GM10248 (cell line): ENCODE measurements at regions not wholly inside any gene's neighbourhood (a gene's known extent, or its start where the extent isn't known, plus 50 kb on each side); places are given as distances from the start of the nearest gene placed in this dataset.

Source experiments
- CTCF ChIA-PET: fragments of 300-600 bp; sonication (Branson Sonifier 250); formaldehyde crosslinking; extraction: SDS; loops from one replicate; lab custom pipeline; 2021; ENCODE audit warnings: antibody characterized with exemption; lab: Yijun Ruan, JAX
- POLR2A ChIA-PET: fragments of 350-650 bp; sonication (Branson Sonifier 250); formaldehyde crosslinking; extraction: SDS; loops from one replicate; lab custom pipeline; 2020; ENCODE audit warnings: antibody characterized with exemption; lab: Yijun Ruan, JAX
- DNase-seq: peaks from one replicate; pipeline ENCODE4 v3.0.0; 2012; ENCODE audit errors: extremely low spot score
- TF ChIP-seq, protein P1 (sequence below): IDR thresholded peaks from 2 replicates; pipeline ENCODE4 v1.5.1; 2012; ENCODE audit warnings: mild to moderate bottlenecking, low read depth; ENCODE audit errors: extremely low read depth, missing control alignments, control extremely low read depth

DNA sequence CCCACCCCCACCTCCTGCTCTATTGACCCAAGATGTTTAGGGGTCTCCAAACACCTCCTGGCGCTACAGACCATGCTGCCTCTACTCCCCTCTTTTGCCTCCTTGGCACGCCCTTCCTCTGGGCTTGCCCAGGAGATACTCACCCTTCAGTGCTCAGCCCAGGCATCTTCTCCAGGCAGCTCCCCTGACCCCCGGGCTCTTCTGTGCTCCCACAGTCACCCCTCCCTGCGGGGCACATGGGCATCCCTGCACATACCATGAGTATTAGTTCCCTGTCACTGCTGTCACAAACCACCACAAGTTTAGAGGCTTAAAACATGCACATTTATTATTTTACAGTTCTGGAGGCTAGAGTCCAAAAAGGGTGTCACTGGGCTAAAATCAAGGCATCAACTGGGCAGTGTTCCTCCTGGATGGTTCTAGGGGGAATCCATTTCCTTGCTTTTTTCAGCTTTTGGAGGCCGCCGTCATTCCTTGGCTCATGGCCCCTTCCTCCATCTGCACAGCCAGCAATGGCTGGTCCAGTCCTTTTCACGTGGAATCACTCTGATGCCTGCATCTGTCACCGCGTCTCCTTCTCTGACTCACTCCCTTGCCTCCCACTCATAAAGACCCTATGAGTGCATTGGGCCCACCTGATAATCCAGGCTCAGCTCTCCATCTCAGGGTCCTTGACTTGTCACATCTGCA lies 230.4 kb upstream of the COPS8 start:
- TF ChIP-seq, protein P1, sequence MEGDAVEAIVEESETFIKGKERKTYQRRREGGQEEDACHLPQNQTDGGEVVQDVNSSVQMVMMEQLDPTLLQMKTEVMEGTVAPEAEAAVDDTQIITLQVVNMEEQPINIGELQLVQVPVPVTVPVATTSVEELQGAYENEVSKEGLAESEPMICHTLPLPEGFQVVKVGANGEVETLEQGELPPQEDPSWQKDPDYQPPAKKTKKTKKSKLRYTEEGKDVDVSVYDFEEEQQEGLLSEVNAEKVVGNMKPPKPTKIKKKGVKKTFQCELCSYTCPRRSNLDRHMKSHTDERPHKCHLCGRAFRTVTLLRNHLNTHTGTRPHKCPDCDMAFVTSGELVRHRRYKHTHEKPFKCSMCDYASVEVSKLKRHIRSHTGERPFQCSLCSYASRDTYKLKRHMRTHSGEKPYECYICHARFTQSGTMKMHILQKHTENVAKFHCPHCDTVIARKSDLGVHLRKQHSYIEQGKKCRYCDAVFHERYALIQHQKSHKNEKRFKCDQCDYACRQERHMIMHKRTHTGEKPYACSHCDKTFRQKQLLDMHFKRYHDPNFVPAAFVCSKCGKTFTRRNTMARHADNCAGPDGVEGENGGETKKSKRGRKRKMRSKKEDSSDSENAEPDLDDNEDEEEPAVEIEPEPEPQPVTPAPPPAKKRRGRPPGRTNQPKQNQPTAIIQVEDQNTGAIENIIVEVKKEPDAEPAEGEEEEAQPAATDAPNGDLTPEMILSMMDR, result no peak
- DNase-seq, result no peak
- ChIA-PET CTCF (no interaction called here), POLR2A (no interaction called here)

DNA sequence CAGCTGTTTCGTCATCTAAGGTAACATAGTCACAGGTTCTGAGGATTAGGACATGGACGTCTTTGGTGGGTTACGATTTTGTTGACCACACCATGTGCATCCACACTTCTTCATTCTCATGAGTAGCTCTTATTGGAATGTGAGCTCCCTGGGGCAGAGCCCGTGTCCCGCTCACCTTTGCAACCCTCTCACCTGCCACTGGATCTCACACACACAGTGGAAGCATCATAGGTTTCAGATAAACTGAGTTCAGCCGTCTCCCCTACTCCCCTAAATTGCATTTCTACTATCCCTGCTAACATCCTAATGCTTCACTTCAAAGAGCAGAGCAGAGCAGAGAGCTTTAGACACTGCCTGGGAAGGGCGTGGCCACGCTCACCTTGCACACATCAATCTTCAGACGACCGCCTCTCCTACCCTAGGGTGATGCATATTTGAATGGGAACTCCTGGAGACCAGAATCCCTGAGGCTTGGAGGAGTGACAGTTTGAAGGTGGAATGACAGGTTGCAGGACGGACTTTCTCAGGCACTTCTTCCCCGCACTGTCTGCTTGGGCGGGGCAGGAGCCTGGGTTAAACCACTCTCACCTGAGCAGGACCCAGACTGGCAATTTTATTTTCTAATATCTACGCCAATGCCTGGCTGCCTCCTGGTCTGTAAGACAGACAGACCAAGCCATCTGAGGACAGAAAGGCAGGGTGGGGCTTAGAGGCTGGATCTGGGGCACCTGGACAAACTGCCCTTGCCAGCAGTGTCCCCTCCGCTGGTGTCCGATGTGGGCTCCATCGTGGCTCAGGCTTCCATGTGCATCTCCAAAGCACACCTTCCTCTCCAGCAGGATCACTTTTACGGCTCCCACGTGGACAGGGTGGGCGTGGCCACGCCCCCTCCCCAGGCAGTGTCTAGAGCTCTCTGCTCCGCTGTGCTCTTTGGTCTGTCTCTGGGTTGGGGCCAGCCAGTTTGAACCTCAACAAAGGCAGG lies 229.5 kb upstream of the COPS8 start:
- no peak for DNase-seq
- CTCF ChIA-PET, result no interaction called here
- TF ChIP-seq, protein P1, result no peak
- POLR2A ChIA-PET, result no interaction called here

DNA sequence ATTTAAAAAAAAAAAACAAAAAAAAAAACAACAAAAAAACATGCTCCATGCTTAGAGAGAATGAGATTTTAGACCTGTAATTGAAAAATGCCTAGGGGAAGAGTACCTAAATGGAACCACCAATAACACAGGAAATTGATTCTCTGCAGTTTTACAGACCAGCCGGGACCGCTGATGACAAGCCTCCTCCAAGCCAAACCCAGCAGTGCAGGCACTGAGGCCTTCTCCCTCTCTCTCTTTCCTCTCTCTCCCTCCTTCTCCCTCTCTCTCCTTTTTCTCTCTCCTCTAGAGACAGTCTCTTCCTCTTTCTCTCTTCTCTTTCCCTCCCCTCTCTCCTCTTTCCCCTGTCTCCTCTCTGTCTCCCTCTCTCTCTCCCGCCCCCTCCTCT lies 228.8 kb upstream of the COPS8 start:
- TF ChIP-seq, protein P1, result no peak
- POLR2A ChIA-PET, result no interaction called here
- CTCF ChIA-PET, result no interaction called here
- no peak for DNase-seq

DNA sequence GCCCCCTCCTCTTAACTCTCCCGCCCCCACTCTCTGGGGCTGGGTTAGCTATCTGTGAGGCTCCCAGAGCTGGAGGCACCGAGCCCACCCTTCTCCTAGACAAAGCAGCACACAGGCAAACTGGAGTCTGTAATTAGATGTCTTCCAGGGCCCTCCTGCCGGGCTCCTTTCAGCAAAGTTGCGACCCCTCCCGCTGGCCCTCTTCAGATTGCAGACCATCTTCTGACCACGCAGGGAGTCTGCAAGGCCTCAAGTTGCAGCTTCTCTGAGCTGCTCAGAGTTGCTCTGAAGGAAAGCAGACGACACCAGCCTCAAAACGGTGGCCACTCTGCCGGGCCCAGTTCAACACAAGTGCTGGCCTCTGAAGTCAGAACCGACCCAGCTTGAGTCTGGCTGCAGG lies 228.4 kb upstream of the COPS8 start:
- DNase-seq, result no peak
- ChIA-PET POLR2A (no interaction called here), CTCF (no interaction called here)
- TF ChIP-seq, protein P1, result no peak

DNA sequence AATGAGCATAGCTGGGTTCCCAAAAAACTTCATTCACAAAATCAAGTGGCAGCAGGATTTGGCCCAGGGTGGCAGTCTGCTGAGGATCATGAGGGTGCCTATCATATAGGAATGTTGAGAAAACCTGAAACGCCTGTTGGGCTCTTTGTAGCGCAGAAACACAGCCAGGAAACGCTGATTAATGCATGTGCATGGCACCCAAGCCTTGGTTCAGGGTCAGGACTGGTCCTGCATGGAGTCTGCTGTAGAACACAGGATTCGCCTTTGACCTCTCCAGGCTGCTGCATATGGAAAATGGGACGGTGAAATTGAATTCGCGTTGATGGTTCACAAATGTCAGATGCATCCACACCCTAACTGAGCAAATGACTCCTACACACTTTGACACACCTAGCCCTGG lies 227.9 kb upstream of the COPS8 start:
- TF ChIP-seq, protein P1, result no peak
- POLR2A ChIA-PET, result no interaction called here
- DNase-seq, result no peak
- CTCF ChIA-PET, result no interaction called here

DNA sequence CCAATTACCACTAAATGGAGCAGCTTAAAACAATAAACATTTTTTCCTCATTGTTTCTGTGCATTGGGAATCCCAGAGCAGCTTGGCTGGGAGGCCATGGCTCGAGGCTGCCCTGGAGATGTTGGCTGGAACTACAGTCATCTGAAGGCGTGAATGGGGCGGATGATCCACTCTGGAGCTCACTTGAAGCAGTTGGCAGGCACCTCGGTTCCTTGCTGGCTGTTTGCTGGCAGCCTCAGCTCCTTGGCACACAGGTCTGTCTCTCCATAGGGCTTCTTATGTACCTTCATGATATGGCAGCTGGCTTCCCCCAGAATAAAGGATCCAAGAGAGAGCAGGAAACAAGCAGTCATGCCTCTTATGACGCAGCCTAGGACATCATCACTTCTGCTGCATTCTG lies 227.0 kb upstream of the COPS8 start:
- TF ChIP-seq, protein P1, result no peak

More for the DNA sequence above, 227.0 kb upstream of the COPS8 start:
- ChIA-PET POLR2A (no interaction called here), CTCF (no interaction called here)
- DNase-seq, result no peak
